Type B pancreatic cell (in vitro differentiated cells): ENCODE measurements at regions not wholly inside any gene's neighbourhood (a gene's known extent, or its start where the extent isn't known, plus 50 kb on each side); places are given as distances from the start of the nearest gene placed in this dataset.
A peak's percentile ranks its signal among the peaks of the same experiment; 100 is the strongest.
"Not testable (repeated sequence)": the region's sequence is repeated elsewhere in the genome, so short reads cannot be mapped to it uniquely, and the experiment has no call there.

ENCODE experiments used
- DNase-seq: peaks from one replicate; pipeline ENCODE4 v3.0.0; 2021; ENCODE audit warnings: mixed read lengths; ENCODE audit not compliant: unreplicated experiment; ENCODE audit errors: extremely low spot score
- H3K27ac Mint-ChIP-seq: 2 replicates; pipeline ENCODE4 v1.8.0; 2021; ENCODE audit warnings: mild to moderate bottlenecking, mixed read lengths
- H3K27me3 Mint-ChIP-seq: 2 replicates; pipeline ENCODE4 v1.8.0; 2021; ENCODE audit warnings: mixed read lengths
- H3K36me3 Mint-ChIP-seq: 2 replicates; pipeline ENCODE4 v1.8.0; 2021; ENCODE audit warnings: mixed read lengths
- H3K4me1 Mint-ChIP-seq: one replicate; pipeline ENCODE4 v1.8.0; 2021; ENCODE audit warnings: mixed read lengths; ENCODE audit not compliant: unreplicated experiment
- H3K4me3 Mint-ChIP-seq: 2 replicates; pipeline ENCODE4 v1.8.0; 2021; ENCODE audit warnings: mild to moderate bottlenecking, mixed read lengths
- H3K9me3 Mint-ChIP-seq: 2 replicates; pipeline ENCODE4 v1.8.0; 2021; ENCODE audit warnings: mixed read lengths
- TF ChIP-seq, protein P1 (sequence below): fragments of 200-600 bp; sonication (generic); conservative IDR thresholded peaks from 2 replicates; pipeline ENCODE4 v1.5.0; 2021; ENCODE audit warnings: antibody characterized with exemption, mild to moderate bottlenecking

- no peak for DNase-seq
- Mint-ChIP-seq H3K36me3 (no peaks in the 10 kb centered on the region), H3K27ac (no peak overlapping the region), H3K9me3 (peaks cover 5% of the 10 kb centered on the region), H3K27me3 (no peaks in the 10 kb centered on the region), H3K4me1 (peaks cover 4% of the 10 kb centered on the region), H3K4me3 (no peak overlapping the region)
- TF ChIP-seq, protein P1, sequence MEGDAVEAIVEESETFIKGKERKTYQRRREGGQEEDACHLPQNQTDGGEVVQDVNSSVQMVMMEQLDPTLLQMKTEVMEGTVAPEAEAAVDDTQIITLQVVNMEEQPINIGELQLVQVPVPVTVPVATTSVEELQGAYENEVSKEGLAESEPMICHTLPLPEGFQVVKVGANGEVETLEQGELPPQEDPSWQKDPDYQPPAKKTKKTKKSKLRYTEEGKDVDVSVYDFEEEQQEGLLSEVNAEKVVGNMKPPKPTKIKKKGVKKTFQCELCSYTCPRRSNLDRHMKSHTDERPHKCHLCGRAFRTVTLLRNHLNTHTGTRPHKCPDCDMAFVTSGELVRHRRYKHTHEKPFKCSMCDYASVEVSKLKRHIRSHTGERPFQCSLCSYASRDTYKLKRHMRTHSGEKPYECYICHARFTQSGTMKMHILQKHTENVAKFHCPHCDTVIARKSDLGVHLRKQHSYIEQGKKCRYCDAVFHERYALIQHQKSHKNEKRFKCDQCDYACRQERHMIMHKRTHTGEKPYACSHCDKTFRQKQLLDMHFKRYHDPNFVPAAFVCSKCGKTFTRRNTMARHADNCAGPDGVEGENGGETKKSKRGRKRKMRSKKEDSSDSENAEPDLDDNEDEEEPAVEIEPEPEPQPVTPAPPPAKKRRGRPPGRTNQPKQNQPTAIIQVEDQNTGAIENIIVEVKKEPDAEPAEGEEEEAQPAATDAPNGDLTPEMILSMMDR, result peak; percentile 54
These were observed 1111.0 kb upstream of the SLC39A10 start for GRCh38 chr2:194545978-194546377.

GRCh38 chr2:194539425-194539824 is 1117.6 kb upstream of the SLC39A10 start:
- Mint-ChIP-seq H3K27me3 (no peaks in the 10 kb centered on the region), H3K36me3 (no peaks in the 10 kb centered on the region), H3K9me3 (peaks cover 5% of the 10 kb centered on the region), H3K27ac (no peak overlapping the region), H3K4me3 (no peak overlapping the region), H3K4me1 (no peaks in the 10 kb centered on the region)
- DNase-seq, result no peak
- TF ChIP-seq, protein P1, result no peak

GRCh38 chr2:194526121-194526520 is 1130.9 kb upstream of the SLC39A10 start:
- peaks cover 3% of the 10 kb centered on the region for H3K27me3 Mint-ChIP-seq
- TF ChIP-seq, protein P1, result no peak
- H3K4me3 Mint-ChIP-seq, result no peak overlapping the region
- DNase-seq, result no peak
- H3K36me3 Mint-ChIP-seq, result no peaks in the 10 kb centered on the region
- H3K27ac Mint-ChIP-seq, result no peak overlapping the region
- H3K4me1 Mint-ChIP-seq, result no peaks in the 10 kb centered on the region
- no peaks in the 10 kb centered on the region for H3K9me3 Mint-ChIP-seq

DNA sequence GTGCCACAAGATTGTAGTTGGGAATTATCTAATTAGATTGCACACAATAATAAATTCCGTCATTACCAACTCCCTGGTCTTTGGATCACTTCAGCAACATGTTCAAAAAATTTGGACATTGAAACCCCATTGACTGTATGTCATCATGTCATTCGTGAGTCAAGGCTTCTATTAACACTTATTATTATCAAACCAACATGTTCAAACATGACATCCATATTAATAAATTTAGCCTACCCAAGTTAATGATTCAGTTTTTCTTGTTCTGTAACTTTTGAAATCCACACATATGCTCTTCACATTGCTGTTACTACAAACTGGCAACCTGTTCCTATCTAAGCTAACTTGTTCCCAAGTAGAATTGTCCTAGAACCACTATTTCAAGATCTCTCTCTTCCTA is 1142.7 kb upstream of the SLC39A10 start:
- DNase-seq, result no peak
- Mint-ChIP-seq H3K9me3 (peaks cover 3% of the 10 kb centered on the region), H3K27ac (no peak overlapping the region), H3K27me3 (no peaks in the 10 kb centered on the region), H3K36me3 (no peaks in the 10 kb centered on the region), H3K4me1 (no peaks in the 10 kb centered on the region), H3K4me3 (no peak overlapping the region)
- TF ChIP-seq, protein P1, result no peak

DNA sequence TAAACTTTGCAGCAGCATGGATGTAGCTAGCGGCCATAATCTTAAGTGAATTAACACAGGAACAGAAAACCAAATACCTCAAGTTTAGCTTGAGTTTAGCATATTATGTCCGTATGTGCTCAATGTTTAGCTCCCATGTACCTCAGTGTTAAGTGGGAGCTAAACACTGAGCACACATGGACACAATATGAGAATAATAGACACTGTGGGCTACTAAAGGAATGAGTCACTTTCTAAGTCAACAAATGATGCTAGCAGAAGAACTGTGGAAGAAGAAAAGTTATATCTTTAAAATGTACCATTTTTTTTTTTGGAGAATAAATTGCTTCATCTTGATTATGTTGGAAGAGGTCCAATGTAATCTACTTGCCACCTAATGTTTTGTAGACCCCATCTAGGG is 1146.0 kb upstream of the SLC39A10 start:
- H3K36me3 Mint-ChIP-seq, H3K27ac Mint-ChIP-seq, H3K4me3 Mint-ChIP-seq, DNase-seq, H3K4me1 Mint-ChIP-seq, H3K27me3 Mint-ChIP-seq, H3K9me3 Mint-ChIP-seq: not testable (repeated sequence)

DNA sequence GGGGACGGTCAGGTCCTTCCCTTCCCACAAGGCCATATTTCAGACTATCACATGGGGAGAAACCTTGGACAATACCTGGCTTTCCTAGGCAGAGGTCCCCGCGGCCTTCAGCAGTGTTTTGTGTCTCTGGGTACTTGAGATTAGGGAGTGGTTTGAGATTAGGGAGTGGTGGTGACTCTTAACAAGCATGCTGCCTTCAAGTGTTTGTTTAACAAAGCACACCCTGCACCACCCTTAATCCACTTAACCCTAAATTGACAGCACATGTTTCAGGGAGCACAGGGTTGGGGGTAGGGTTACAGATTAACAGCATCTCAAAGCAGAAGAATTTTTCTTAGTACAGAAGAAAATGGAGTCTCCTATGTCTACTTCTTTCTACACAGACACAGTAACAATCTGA is 1152.2 kb upstream of the SLC39A10 start:
- not testable (repeated sequence) for H3K4me3 Mint-ChIP-seq, DNase-seq, H3K4me1 Mint-ChIP-seq, H3K27me3 Mint-ChIP-seq, H3K9me3 Mint-ChIP-seq, H3K27ac Mint-ChIP-seq, H3K36me3 Mint-ChIP-seq

DNA sequence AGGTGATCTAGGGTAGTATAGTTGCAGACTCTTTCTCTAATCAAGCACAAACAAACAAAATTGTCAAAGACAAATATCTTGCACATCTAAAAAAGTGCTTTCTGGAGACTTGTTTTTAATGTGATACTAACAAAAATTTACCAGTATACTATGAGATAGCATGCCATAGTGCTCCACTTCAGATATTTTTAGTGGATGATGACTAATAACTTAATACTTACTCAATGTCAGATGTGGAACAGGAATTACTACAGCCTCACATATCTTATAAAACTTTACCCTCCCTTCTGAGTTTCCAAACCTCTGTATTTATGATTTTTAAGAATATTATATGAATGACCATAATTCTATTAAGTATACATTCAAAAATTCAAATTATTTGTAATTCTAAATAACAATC is 1162.0 kb upstream of the SLC39A10 start:
- DNase-seq, result no peak
- TF ChIP-seq, protein P1, result no peak

More for the DNA sequence above, 1162.0 kb upstream of the SLC39A10 start:
- H3K27ac Mint-ChIP-seq, result no peak overlapping the region
- H3K27me3 Mint-ChIP-seq, result no peaks in the 10 kb centered on the region
- H3K4me3 Mint-ChIP-seq, result no peak overlapping the region
- H3K9me3 Mint-ChIP-seq, result no peaks in the 10 kb centered on the region
- no peaks in the 10 kb centered on the region for H3K4me1 Mint-ChIP-seq
- no peaks in the 10 kb centered on the region for H3K36me3 Mint-ChIP-seq
